Trophoblast cell (in vitro differentiated cells and primary cell): ENCODE measurements at regions not wholly inside any gene's neighbourhood (a gene's known extent, or its start where the extent isn't known, plus 50 kb on each side); places are given as distances from the start of the nearest gene placed in this dataset.

Source experiments
- DNase-seq, 2 donors: peaks; one replicate each; pipeline ENCODE4 v3.0.0-alpha.2; 2016
- H2AFZ ChIP-seq: 2 replicates; pipeline ENCODE4 v1.6.1; 2013; ENCODE audit warnings: low read length, moderate library complexity, mild to moderate bottlenecking; ENCODE audit not compliant: insufficient read depth, poor library complexity
- H2AK5ac ChIP-seq: 2 replicates; pipeline ENCODE4 v1.6.1; 2013; ENCODE audit warnings: mild to moderate bottlenecking, low read length
- H2BK120ac ChIP-seq: 2 replicates; pipeline ENCODE4 v1.6.1; 2013; ENCODE audit warnings: low read length, mild to moderate bottlenecking, moderate library complexity; ENCODE audit not compliant: insufficient read depth, poor library complexity
- H2BK12ac ChIP-seq: 2 replicates; pipeline ENCODE4 v1.6.1; 2013; ENCODE audit warnings: mild to moderate bottlenecking, low read length, moderate library complexity
- H2BK5ac ChIP-seq: 2 replicates; pipeline ENCODE4 v1.6.1; 2013; ENCODE audit warnings: low read length, low read depth, moderate library complexity, mild to moderate bottlenecking; ENCODE audit not compliant: poor library complexity
- H3K14ac ChIP-seq: 2 replicates; pipeline ENCODE4 v1.6.1; 2013; ENCODE audit warnings: mild to moderate bottlenecking, low read length
- H3K18ac ChIP-seq: 2 replicates; pipeline ENCODE4 v1.6.1; 2013; ENCODE audit warnings: mild to moderate bottlenecking, low read length
- H3K23ac ChIP-seq: 2 replicates; pipeline ENCODE4 v1.6.1; 2013; ENCODE audit warnings: low read length
- H3K27ac ChIP-seq: 2 replicates; pipeline ENCODE4 v1.5.1; 2013; ENCODE audit warnings: low read depth, mild to moderate bottlenecking, inconsistent platforms, low read length, moderate library complexity
- H3K27me3 ChIP-seq: 2 replicates; pipeline ENCODE4 v1.6.1; 2013; ENCODE audit warnings: inconsistent platforms, mild to moderate bottlenecking, low read length, moderate library complexity; ENCODE audit not compliant: insufficient read depth
- H3K36me3 ChIP-seq, 2 experiments: 1 replicate in 1 of 2; 2 replicates in 1 of 2; pipeline ENCODE4 v1.6.1; 2013; ENCODE audit warnings: low read length in 2 of 2, mild to moderate bottlenecking in 2 of 2, moderate library complexity in 1 of 2; ENCODE audit not compliant: insufficient read depth in 2 of 2, control insufficient read depth in 1 of 2
- H3K4ac ChIP-seq: 2 replicates; pipeline ENCODE4 v1.6.1; 2013; ENCODE audit warnings: low read depth, mild to moderate bottlenecking, low read length, moderate library complexity
- H3K4me1 ChIP-seq, 2 experiments: 1 replicate in 1 of 2; 2 replicates in 1 of 2; pipeline ENCODE4 v1.6.1; 2013; ENCODE audit warnings: low read length in 2 of 2, mild to moderate bottlenecking in 2 of 2, moderate library complexity in 1 of 2; ENCODE audit not compliant: insufficient read depth in 2 of 2, control insufficient read depth in 1 of 2
- H3K4me2 ChIP-seq: 2 replicates; pipeline ENCODE4 v1.6.1; 2013; ENCODE audit warnings: inconsistent platforms, mild to moderate bottlenecking, low read length, moderate library complexity
- H3K4me3 ChIP-seq: 2 replicates; pipeline ENCODE4 v1.5.1; 2013; ENCODE audit warnings: mild to moderate bottlenecking, low read depth, low read length, inconsistent platforms
- H3K79me1 ChIP-seq: one replicate; pipeline ENCODE4 v1.6.1; 2013; ENCODE audit warnings: low read length
- H3K79me2 ChIP-seq: 2 replicates; pipeline ENCODE4 v1.6.1; 2013; ENCODE audit warnings: low read length, mild to moderate bottlenecking; ENCODE audit not compliant: control insufficient read depth, insufficient read depth, poor library complexity
- H3K9ac ChIP-seq: 2 replicates; pipeline ENCODE4 v1.6.1; 2013; ENCODE audit warnings: mild to moderate bottlenecking, low read length
- H3K9me3 ChIP-seq: 2 replicates; pipeline ENCODE4 v1.6.1; 2013; ENCODE audit warnings: low read depth, mild to moderate bottlenecking, control low read depth, inconsistent platforms, low read length; ENCODE audit not compliant: insufficient read depth
- H4K12ac ChIP-seq: 2 replicates; pipeline ENCODE4 v1.6.1; 2013; ENCODE audit warnings: low read depth, mild to moderate bottlenecking, low read length, moderate library complexity
- H4K8ac ChIP-seq: 2 replicates; pipeline ENCODE4 v1.6.1; 2013; ENCODE audit warnings: low read depth, mild to moderate bottlenecking, low read length, moderate library complexity
- H4K91ac ChIP-seq: one replicate; pipeline ENCODE4 v1.6.1; 2013; ENCODE audit warnings: low read depth, mild to moderate bottlenecking, low read length, moderate library complexity
- WGBS: extraction: QIAGEN DNeasy Blood & Tissue Kit; methylation state at CpG from one replicate; pipeline ENCODE4 v1.1.7; 2013; ENCODE audit warnings: missing lambda C conversion rate; ENCODE audit not compliant: insufficient read length, insufficient coverage; ENCODE audit errors: extremely low coverage; 5-methylcytosine and 5-hydroxymethylcytosine counted together

DNA sequence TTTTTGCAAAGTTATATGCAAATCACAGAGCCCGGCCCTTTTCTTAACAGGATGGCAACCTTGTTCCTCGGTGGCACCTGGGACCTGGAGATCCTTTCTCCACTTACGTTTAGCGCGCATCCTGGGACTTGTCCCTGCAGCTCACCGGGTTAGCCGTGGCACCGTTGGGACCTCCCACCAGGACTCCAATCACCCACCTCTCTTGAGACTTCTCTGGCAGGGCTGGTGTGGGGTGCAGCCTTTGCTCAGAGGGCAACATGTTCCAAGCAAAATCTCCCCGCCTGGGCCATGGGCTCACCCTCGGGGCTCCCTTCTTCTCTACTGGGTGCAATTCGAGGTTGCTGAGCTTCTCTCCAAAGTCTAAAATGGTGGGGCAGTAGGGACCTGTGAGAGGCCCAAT, 211.9 kb upstream of the UMPS start:
- H3K4me3 ChIP-seq = no peak overlapping the region
- H2AK5ac ChIP-seq = no peak overlapping the region
- no peaks in the 10 kb centered on the region for H3K4me1 ChIP-seq
- no peak overlapping the region for H3K23ac ChIP-seq
- no peak overlapping the region for H3K27ac ChIP-seq
- H3K9ac ChIP-seq = no peak overlapping the region
- no peaks in the 10 kb centered on the region for H3K79me2 ChIP-seq
- no peaks in the 10 kb centered on the region for H3K9me3 ChIP-seq
- no peak overlapping the region for H3K4me2 ChIP-seq
- H2AFZ ChIP-seq = no peak overlapping the region
- H4K8ac ChIP-seq = no peak overlapping the region
- no peak overlapping the region for H3K18ac ChIP-seq
- H3K79me1 ChIP-seq = no peaks in the 10 kb centered on the region
- no CpG with 5 or more reads among the region's 11 CpGs for WGBS
- H2BK12ac ChIP-seq = no peak overlapping the region
- H3K27me3 ChIP-seq = no peaks in the 10 kb centered on the region
- no peak overlapping the region for H3K4ac ChIP-seq
- no peak overlapping the region for H2BK5ac ChIP-seq
- no peaks in the 10 kb centered on the region for H3K36me3 ChIP-seq
- H2BK120ac ChIP-seq = no peak overlapping the region
- DNase-seq = no peak
- no peak overlapping the region for H4K91ac ChIP-seq
- no peak overlapping the region for H4K12ac ChIP-seq
- H3K14ac ChIP-seq = no peak overlapping the region

DNA sequence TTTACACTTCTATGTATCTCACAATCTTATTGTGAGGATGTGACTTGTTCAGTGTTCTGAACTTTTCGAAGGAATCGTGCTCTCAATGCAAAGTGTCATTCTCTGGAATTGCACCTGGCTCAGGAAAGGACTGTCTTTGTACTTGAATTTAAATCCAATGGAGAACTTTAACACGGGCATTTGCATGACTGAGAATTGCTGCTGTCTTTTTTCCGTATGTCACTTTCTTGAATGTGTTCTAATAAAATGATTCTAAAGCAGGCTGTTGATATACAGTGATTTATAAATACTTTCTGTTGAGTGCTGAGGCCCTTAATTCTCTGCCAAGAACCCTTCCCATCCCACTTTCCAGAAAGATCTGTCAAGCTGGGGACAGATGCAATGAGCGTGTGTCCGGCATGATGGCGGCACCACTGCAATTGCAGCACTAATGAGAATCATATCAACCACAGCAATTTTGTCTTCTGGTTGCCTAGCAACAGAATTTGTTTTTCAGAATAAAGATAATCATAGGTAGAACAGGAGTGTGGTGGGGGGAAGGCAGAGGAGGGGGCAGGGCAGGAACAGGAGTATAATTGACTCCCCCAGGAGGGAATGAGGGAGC, 210.6 kb upstream of the UMPS start:
- H4K12ac ChIP-seq = no peak overlapping the region
- no peak overlapping the region for H3K18ac ChIP-seq
- H2AK5ac ChIP-seq = no peak overlapping the region
- no peak for DNase-seq
- no peak overlapping the region for H2BK5ac ChIP-seq
- no peak overlapping the region for H3K27ac ChIP-seq
- no peak overlapping the region for H3K4ac ChIP-seq
- no peak overlapping the region for H4K91ac ChIP-seq
- no peaks in the 10 kb centered on the region for H3K36me3 ChIP-seq
- H3K27me3 ChIP-seq = no peaks in the 10 kb centered on the region
- no peaks in the 10 kb centered on the region for H3K79me2 ChIP-seq
- no peak overlapping the region for H3K4me2 ChIP-seq
- H3K14ac ChIP-seq = no peak overlapping the region
- no peaks in the 10 kb centered on the region for H3K4me1 ChIP-seq
- no peak overlapping the region for H3K4me3 ChIP-seq
- H3K9me3 ChIP-seq = no peaks in the 10 kb centered on the region
- H4K8ac ChIP-seq = no peak overlapping the region
- no peak overlapping the region for H3K9ac ChIP-seq
- WGBS = no CpG with 5 or more reads among the region's 7 CpGs
- H2AFZ ChIP-seq = no peak overlapping the region
- no peak overlapping the region for H2BK120ac ChIP-seq
- H2BK12ac ChIP-seq = no peak overlapping the region
- H3K79me1 ChIP-seq = no peaks in the 10 kb centered on the region
- no peak overlapping the region for H3K23ac ChIP-seq

DNA sequence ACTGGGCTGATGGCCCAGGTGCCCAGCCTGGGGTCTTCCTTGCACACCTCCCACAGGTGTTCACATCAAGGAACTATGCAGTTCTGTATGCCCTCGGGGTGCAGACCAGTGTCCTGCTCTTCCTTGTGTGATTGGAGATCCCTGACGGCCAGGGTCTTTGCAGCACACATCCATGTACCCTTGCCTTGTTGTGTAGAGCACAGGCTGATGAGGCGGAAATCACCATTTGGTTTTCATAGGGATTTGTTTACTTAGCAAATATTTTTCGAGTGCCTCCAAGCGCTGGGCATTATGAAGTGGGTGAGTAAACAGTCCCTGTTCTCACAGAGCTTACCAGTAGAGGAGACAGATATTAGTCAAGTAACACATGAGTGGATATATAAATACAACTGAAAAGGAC, 209.3 kb upstream of the UMPS start:
- Histone ChIP-seq H3K27ac (no peak overlapping the region), H3K4me2 (no peak overlapping the region), H2BK5ac (no peak overlapping the region), H3K27me3 (no peaks in the 10 kb centered on the region), H3K4me1 (no peaks in the 10 kb centered on the region), H3K23ac (no peak overlapping the region), H4K8ac (no peak overlapping the region), H4K12ac (no peak overlapping the region), H2AFZ (no peak overlapping the region), H2BK12ac (no peak overlapping the region), H2AK5ac (no peak overlapping the region), H3K18ac (no peak overlapping the region), H3K36me3 (no peaks in the 10 kb centered on the region), H3K79me2 (no peaks in the 10 kb centered on the region), H3K14ac (no peak overlapping the region), H3K9ac (no peak overlapping the region), H4K91ac (no peak overlapping the region), H3K9me3 (no peaks in the 10 kb centered on the region), H3K4me3 (no peak overlapping the region), H3K79me1 (no peaks in the 10 kb centered on the region), H2BK120ac (no peak overlapping the region), H3K4ac (no peak overlapping the region)
- no CpG with 5 or more reads among the region's 5 CpGs for WGBS
- DNase-seq = no peak

DNA sequence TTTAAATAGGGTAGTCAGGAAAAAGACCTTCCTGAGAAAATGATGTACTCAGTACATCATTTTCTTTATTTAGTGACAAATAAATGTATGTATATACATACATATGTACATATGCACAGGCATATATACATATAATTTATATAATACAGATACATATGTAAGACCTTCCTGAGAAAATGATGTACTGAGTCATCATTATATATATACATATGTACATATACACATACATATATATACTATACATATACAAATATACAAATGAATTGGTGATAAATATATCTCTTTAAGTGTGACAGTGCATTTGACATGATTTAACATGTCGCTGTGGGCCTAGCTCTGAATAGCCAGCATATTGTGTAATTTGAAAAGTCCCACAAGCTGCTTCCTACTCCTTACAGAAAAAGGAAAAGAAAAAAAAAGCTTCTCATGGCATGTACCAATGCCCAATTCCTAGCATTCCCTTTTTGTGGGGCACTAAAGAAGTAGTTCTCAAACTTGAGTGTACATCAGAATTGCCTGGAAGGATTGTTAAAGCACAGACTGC, 208.1 kb upstream of the UMPS start:
- Histone ChIP-seq H2BK5ac (no peak overlapping the region), H3K79me1 (no peaks in the 10 kb centered on the region), H3K27ac (no peak overlapping the region), H3K9ac (no peak overlapping the region), H3K4me2 (no peak overlapping the region), H3K18ac (no peak overlapping the region), H2AK5ac (no peak overlapping the region), H3K79me2 (no peaks in the 10 kb centered on the region), H3K27me3 (no peaks in the 10 kb centered on the region), H3K4me3 (no peak overlapping the region), H3K23ac (no peak overlapping the region), H2AFZ (no peak overlapping the region), H3K36me3 (no peaks in the 10 kb centered on the region), H4K8ac (no peak overlapping the region), H4K12ac (no peak overlapping the region), H3K4ac (no peak overlapping the region), H3K4me1 (no peaks in the 10 kb centered on the region), H2BK120ac (no peak overlapping the region), H2BK12ac (no peak overlapping the region), H3K14ac (no peak overlapping the region), H4K91ac (no peak overlapping the region), H3K9me3 (no peaks in the 10 kb centered on the region)
- no peak for DNase-seq
- no CpG with 5 or more reads among the region's 1 CpG for WGBS
